HAP-1 (cell line): ENCODE measurements at regions not wholly inside any gene's neighbourhood (a gene's known extent, or its start where the extent isn't known, plus 50 kb on each side); places are given as distances from the start of the nearest gene placed in this dataset.
A peak's percentile ranks its signal among the peaks of the same experiment; 100 is the strongest.
"Not testable (repeated sequence)": the region's sequence is repeated elsewhere in the genome, so short reads cannot be mapped to it uniquely, and the experiment has no call there.

ENCODE experiments used
- DNase-seq, 2 experiments: peaks; one replicate each; pipeline ENCODE4 v3.0.0-alpha.2; 2016 to 2020; ENCODE audit warnings: low spot score in 2 of 2
- H3K27me3 ChIP-seq: fragments of 250-450 bp; sonication (Bioruptor Pico); 2 replicates; pipeline ENCODE4 v1.5.1; 2020; ENCODE audit warnings: low read depth, mild to moderate bottlenecking, moderate library complexity
- H3K36me3 ChIP-seq: fragments of 250-450 bp; sonication (Bioruptor Pico); replicated peaks from 2 replicates; pipeline ENCODE4 v1.5.1; 2020; ENCODE audit warnings: mild to moderate bottlenecking
- H3K4me1 ChIP-seq: fragments of 250-450 bp; sonication (Bioruptor Pico); 2 replicates; pipeline ENCODE4 v1.5.1; 2020; ENCODE audit warnings: mild to moderate bottlenecking
- H3K4me3 ChIP-seq: fragments of 250-450 bp; sonication (Bioruptor Pico); 2 replicates; pipeline ENCODE4 v1.5.1; 2020; ENCODE audit warnings: mild to moderate bottlenecking, moderate library complexity
- H3K9me3 ChIP-seq: fragments of 250-450 bp; sonication (Bioruptor Pico); 2 replicates; pipeline ENCODE4 v1.5.1; 2020; ENCODE audit warnings: mild to moderate bottlenecking, moderate library complexity
- in situ Hi-C: fragments of 300-500 bp; cut with MboI; formaldehyde crosslinking; loops from 3 replicates; pipeline ENCODE4 v1.14.3; 2020; ENCODE audit warnings: low sequenced_read_pairs, inconsistent platforms, mixed read lengths

DNA sequence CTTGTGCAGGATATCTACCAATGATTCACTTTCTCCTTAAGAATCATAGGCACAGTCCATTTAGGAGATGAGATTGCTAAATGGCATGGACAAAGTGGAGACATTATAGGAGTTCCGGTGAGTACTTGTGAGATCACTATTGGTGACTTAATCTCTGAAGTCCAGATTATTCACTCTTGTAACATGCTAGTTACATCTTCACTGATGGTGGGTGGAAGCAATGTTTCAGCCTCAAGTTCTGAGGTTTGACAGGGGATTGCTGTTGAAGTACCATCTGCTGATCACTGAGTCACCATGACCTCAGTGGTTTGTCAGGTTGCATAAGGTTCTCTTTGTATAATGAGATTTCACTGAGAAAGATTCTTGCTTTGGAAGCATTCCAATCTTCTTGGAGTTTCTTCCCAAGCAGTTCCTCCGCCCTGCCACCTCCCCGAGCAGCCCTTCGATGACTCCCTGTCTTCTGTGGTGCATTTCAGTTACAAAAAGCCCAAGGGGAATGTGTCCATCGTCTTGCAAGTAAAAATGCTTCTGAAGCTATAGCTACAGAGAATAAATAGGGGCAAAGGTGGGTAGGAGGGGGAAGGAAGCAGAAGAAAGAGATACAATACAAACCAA lies 114.7 kb downstream of the NBPF8 start:
- DNase-seq: not testable (repeated sequence)

DNA sequence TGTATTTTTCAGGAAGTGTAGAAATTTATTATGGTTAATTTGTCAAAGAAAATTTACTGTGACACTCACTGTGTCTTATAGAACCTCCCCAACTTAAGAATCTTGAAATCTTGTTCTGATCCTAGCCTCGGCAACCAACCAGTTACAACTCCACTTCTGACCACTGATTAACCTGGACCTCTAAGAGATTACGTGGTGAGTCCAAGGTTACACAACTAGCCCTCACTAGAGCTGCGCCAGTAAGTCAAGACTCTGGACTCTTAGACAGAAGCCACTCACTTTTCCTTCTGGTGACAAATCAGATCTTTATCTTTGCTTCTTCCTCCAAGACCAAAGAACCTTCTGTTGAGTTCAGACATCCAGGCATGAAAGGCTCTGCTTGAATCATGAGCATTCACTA lies 116.6 kb downstream of the NBPF8 start:
- H3K4me3 ChIP-seq, H3K36me3 ChIP-seq, DNase-seq, in situ Hi-C loops, H3K4me1 ChIP-seq, H3K9me3 ChIP-seq, H3K27me3 ChIP-seq: not testable (repeated sequence)

More for the DNA sequence above, 114.7 kb downstream of the NBPF8 start:
- H3K27me3 ChIP-seq, H3K4me1 ChIP-seq, in situ Hi-C loops, H3K36me3 ChIP-seq, H3K4me3 ChIP-seq, H3K9me3 ChIP-seq: not testable (repeated sequence)

DNA sequence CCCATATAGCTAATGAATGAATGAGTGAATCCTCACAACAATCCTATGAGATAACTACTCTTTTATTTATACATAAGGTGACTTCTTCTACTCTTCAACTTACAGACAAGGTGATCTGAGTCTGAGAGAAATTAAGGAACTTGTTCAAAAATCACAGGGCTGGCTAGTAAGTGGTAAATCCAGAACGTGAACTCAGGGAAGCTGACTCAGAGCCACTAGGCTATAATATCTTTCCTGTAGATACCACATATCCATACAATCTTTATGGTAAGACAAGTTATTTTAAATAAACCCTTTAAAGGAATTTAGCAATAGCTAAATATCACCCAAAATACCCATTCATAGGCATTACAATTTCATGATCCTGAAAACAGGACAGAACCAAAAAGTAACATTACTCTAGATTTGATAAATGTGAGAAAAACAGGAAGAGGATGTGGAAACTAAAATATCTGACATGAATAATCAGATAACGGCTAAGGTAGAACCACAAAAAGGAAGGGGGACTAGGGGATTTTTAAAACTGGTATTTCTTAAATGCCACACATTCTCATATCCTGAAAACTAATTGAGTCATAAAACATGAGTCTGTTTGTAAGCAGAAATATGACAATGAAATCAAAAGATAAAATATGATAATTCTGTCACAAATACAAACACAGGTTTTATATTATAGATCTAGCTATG lies 119.7 kb downstream of the NBPF8 start:
- H3K36me3 ChIP-seq, H3K4me3 ChIP-seq, in situ Hi-C loops, H3K4me1 ChIP-seq, H3K27me3 ChIP-seq, H3K9me3 ChIP-seq, DNase-seq: not testable (repeated sequence)

DNA sequence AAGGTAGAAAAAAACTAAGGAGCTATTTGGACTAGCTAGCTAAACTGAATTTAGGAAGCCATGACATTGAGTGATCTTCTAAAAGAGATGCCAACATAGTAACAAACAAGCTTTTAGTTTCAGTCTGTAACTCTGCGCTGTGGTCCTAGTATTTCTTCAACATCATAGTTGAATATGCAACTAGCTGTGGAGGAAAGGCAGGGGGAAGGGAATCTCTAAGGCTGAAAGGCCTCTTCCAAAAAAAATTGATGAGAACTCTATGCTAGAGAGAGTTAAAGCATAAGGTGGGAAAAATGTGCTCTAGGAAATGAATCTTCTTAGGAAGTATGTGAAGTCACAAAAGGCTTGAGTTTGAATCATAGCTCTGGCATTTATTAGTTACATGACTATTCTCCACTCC lies 120.2 kb downstream of the NBPF8 start:
- H3K36me3 ChIP-seq, DNase-seq, H3K27me3 ChIP-seq, H3K4me1 ChIP-seq, in situ Hi-C loops, H3K4me3 ChIP-seq, H3K9me3 ChIP-seq: not testable (repeated sequence)

DNA sequence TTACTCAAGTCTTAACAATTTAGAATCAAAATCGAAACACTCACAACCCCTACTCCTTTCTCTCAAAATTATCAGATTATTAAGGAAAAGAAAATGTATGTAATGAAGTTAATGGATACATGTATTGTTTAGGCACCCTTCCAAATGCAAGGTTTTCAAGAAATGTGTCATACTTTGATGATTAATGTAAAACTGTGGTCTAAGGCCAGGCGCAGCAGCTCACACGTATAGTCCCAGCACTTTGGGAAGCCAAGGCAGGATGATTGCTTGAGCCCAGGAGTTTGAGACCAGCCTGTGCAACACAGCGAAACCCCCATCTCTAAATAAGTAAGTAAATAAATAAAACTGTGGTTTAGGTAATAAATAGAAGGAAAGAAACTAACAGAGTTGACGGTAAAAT lies 126.6 kb downstream of the NBPF8 start:
- H3K9me3 ChIP-seq, H3K36me3 ChIP-seq, in situ Hi-C loops, H3K4me1 ChIP-seq, H3K4me3 ChIP-seq, H3K27me3 ChIP-seq, DNase-seq: not testable (repeated sequence)

DNA sequence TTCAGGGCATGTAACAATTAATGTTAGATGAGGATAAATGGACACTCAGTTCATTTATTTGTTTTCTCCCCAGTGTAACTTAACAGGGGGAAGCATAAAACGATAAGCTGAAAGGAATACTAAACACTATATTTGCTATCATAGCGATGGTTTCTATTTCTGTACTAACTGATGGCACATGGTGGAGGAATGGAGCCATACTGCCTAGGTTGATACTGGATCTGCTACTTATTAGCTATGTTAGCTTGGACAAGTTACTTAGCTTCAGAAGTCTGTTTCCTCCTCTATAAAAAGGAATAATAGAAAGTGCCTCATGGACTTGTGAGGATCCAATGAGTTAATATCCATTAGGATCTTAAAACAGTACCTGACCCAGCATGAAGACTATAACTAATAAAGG lies 127.5 kb downstream of the NBPF8 start:
- H3K36me3 ChIP-seq, H3K27me3 ChIP-seq, H3K9me3 ChIP-seq, H3K4me1 ChIP-seq, H3K4me3 ChIP-seq, in situ Hi-C loops, DNase-seq: not testable (repeated sequence)

DNA sequence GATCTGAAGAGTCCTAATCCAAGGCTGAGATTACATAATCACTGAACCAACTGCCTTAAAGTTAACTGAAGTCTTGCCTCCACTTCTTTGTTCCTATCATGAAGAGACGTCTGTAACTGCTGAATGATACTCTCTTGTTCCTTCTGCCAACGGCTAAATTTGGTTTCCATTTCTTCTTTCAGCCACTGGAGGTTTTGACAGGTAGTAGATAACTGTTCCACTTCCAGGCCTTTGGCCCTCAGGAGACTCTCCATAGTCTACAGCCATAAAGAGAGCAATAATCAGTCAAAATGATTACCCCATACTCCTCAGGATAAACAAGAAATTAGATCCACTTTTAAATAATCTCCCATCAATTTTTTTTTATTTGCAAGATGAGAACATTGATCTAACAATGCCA lies 128.1 kb downstream of the NBPF8 start:
- H3K4me1 ChIP-seq, in situ Hi-C loops, H3K4me3 ChIP-seq, H3K36me3 ChIP-seq, DNase-seq, H3K27me3 ChIP-seq, H3K9me3 ChIP-seq: not testable (repeated sequence)

DNA sequence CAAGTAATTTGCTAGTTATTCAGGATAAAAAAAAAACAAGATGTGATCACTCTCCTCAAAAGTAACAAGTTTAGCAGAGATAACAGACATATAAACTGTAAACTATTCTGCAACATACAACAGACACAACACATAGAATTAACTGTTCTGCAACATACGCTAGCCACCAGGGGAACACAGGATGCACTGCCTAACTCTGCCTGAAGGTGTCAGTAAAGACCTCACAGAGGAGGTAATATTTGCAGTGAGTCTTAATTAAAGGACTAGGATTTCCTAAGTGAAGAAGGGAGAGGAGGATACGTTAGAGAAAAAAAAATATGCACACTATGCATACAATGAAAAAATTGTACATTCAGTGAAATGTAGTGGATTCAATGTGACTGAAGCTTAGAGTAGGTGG lies 129.6 kb downstream of the NBPF8 start:
- H3K9me3 ChIP-seq, H3K4me1 ChIP-seq, H3K27me3 ChIP-seq, H3K4me3 ChIP-seq, in situ Hi-C loops, H3K36me3 ChIP-seq: not testable (repeated sequence)
- peak in 1 of 2 experiments; percentile 94 for DNase-seq

DNA sequence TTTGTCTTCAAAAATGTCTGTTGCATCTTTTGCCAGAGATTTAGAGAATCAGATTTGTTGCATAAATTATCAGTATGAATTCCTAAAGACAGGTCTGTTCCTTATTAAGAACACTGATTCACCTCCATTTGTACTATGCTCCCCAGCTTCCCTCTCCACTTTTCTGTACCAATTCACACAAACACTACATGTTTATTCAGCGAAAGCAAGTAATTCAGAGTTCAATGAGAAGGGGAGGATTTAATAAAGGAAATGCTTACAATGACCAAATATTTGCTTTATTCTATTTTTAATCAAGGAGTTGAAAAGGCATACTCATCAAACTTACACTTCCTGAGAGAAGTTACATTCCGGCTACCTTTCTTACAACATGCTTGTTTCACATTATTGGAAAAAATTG lies 135.5 kb downstream of the NBPF8 start:
- H3K36me3 ChIP-seq, in situ Hi-C loops, H3K4me3 ChIP-seq, H3K27me3 ChIP-seq, H3K4me1 ChIP-seq, DNase-seq, H3K9me3 ChIP-seq: not testable (repeated sequence)

DNA sequence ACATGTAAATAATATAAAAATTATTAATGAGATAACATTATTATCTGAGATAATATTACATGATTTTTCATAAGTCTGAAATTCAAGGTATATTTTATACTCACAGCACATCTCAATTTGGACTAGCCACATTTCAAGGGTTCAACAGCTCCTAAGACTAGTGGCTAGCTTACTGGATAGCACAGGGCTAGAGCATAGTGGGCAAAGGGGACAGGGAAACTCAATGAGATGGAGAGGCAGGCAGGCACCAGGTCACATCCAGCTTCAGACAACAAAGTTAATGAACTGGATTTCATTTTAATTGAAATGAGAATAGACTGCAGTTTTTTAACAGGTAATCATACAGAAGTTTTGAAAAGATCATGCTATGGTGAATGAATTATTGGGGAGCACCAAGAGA lies 137.4 kb downstream of the NBPF8 start:
- DNase-seq, H3K4me3 ChIP-seq, H3K9me3 ChIP-seq, H3K27me3 ChIP-seq, H3K36me3 ChIP-seq, in situ Hi-C loops, H3K4me1 ChIP-seq: not testable (repeated sequence)

DNA sequence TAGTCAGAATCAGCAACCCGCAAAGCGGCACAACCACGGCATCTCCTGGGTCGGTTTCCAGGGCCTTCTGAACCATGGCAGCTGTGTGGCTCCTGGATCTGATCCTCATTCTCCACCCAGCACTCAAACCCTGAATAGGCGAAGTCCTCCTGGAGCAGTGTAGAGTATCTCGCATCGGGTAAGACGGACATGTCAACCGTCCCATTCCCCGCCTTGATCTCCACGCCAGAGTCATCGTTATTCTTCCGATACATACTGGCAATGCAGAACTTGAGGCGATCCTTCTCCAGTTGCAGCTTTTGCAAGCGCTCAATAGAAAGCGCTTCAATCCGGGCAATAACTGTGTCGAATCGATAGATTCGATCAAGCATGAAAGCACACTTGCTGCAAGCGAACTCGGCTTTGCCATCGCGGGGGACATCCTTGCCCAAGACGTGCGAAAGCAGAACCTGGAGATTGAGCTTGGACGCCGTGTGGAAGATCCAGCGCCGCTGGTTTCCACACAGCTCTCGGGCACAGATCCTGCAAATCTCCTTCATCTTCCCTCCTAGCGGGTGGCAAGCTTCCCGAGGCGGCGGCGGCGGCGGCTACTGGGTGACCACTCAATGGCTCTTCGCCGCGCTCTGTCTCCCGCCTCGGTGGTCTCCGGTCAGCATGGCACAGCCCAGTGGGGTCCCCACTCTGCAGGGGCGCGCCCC lies 142.9 kb downstream of the NBPF8 start:
- H3K36me3 ChIP-seq, H3K4me3 ChIP-seq, H3K9me3 ChIP-seq, in situ Hi-C loops, H3K27me3 ChIP-seq, H3K4me1 ChIP-seq: not testable (repeated sequence)
- peak; percentile 2 to 9 for DNase-seq

DNA sequence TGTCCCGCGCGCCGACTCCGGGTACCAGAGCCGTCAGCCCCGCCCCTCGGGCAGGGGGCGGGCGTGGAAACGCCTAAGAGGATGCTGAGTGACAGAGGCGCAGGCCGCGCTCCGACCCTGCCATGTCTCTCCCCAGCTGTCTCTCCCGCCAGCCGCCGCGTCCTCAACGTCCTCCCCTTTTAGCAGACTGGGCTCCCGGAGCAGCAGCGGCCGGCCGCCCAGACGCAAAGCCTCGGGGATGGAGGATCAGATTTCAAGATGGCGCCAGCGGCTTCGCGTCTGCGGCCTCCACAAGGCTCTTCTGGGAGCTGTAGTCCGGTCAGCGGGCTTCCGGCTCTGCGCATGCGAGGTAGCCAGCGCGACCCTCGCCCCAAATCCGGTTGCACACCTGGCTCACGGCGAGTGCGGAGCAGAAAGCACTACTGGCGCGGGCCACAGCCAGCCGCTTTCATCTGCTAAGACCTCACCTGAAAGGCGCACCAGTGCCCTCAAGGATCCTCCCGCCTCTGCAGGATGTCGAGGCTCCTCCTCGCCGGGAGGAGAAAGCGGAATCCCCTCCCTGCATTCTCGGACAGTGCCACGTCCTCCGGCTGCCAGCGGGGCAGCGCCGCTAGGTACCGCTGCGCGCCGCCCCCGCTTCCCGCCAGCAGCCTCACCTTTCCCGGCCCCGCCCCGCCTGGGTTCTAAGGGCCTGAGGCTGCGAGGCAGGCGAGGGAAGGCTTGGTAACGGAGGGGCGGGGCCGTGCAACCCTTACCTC lies 143.6 kb downstream of the NBPF8 start:
- peak; percentile 23 to 83 for DNase-seq
- H3K4me1 ChIP-seq, in situ Hi-C loops, H3K36me3 ChIP-seq, H3K4me3 ChIP-seq, H3K27me3 ChIP-seq, H3K9me3 ChIP-seq: not testable (repeated sequence)

DNA sequence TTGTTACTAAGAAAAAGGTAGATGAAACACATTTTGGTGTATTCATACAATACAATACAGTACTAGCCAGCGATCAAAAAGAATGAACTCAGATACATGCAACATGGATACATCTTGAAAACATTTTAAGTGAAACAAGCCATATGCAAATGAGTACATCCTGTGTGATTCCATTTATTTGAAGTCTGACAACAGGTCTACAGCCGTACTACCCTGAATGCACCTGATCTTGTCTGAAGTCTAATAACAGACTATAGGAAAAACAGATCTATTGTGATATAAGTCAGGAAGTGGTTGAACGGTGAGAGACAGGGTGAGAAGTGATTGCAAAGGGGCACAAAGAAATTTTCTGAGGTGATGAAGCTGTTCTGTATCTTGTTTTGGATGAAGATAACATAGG lies 146.9 kb downstream of the NBPF8 start:
- DNase-seq, in situ Hi-C loops, H3K4me1 ChIP-seq: not testable (repeated sequence)

DNA sequence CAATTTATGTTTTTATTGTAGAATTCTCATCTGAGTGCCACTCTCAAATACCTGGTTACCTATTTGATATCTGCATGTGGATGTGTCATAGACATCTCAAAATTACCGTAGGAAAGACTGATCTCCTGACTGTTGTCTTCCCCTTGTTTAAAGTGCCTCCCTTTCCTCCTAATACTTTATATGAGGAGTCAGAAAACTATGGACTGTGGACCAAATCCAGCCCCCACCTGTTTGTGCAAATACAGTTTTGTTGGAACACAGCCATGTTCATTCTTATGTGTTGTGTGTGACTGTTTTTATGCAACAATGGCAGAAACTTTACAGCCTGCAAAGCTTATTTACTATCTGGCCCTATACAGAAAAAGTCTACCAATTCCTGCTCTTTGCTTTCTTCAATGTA lies 150.6 kb downstream of the NBPF8 start:
- H3K27me3 ChIP-seq, in situ Hi-C loops, H3K4me3 ChIP-seq, DNase-seq, H3K36me3 ChIP-seq, H3K4me1 ChIP-seq, H3K9me3 ChIP-seq: not testable (repeated sequence)

More for the DNA sequence above, 146.9 kb downstream of the NBPF8 start:
- not testable (repeated sequence) for H3K4me3 ChIP-seq, H3K27me3 ChIP-seq, H3K36me3 ChIP-seq, H3K9me3 ChIP-seq
